PC-9 (cell line): ENCODE measurements at regions not wholly inside any gene's neighbourhood (a gene's known extent, or its start where the extent isn't known, plus 50 kb on each side); places are given as distances from the start of the nearest gene placed in this dataset.

ENCODE experiments used
- BruUV-seq: library from RNA; stranded (reverse); fragments of 400-500 nt; replicated peaks from 2 replicates; lab custom pipeline; 2021; lab: Mats Ljungman, UMichigan
- CTCF ChIA-PET: fragments of 300-600 bp; sonication (Branson Sonifier 250); formaldehyde crosslinking; loops from one replicate; lab custom pipeline; 2022; ENCODE audit warnings: antibody characterized with exemption; lab: Charles Lee
- POLR2A ChIA-PET: fragments of 300-600 bp; sonication (Branson Sonifier 250); formaldehyde crosslinking; loops from one replicate; lab custom pipeline; 2022; ENCODE audit warnings: antibody characterized with exemption; ENCODE audit not compliant: unreplicated experiment; lab: Charles Lee
- DNase-seq, 2 experiments: peaks; one replicate each; pipeline versions ENCODE4 v3.0.0 to v3.0.0-alpha.2; 2015 to 2022; ENCODE audit warnings: mixed read lengths in 1 of 2
- H2AFZ ChIP-seq: fragments of 200-600 bp; sonication (generic); 2 replicates; pipeline ENCODE4 v1.8.1; 2017; ENCODE audit warnings: antibody characterized with exemption
- H3F3A ChIP-seq: fragments of 200-600 bp; sonication (generic); 2 replicates; pipeline ENCODE4 v1.8.1; 2017; ENCODE audit warnings: antibody characterized with exemption, mild to moderate bottlenecking, low read depth; ENCODE audit not compliant: insufficient read depth
- H3K27ac ChIP-seq: fragments of 200-600 bp; sonication (generic); 2 replicates; pipeline ENCODE4 v1.6.1; 2016; ENCODE audit warnings: mixed run types
- H3K27me3 ChIP-seq: fragments of 200-600 bp; sonication (generic); 2 replicates; pipeline ENCODE4 v1.6.1; 2016; ENCODE audit warnings: low read depth, mixed run types; ENCODE audit not compliant: insufficient read depth
- H3K36me3 ChIP-seq: fragments of 200-600 bp; sonication (generic); 2 replicates; pipeline ENCODE4 v1.6.1; 2016; ENCODE audit warnings: low read depth, mixed run types
- H3K4me1 ChIP-seq: fragments of 200-600 bp; sonication (generic); replicated peaks from 2 replicates; pipeline ENCODE4 v1.6.1; 2016; ENCODE audit warnings: mixed run types; ENCODE audit not compliant: insufficient read depth
- H3K4me2 ChIP-seq: fragments of 200-600 bp; sonication (generic); 2 replicates; pipeline ENCODE4 v1.6.1; 2017; ENCODE audit warnings: mixed run types
- H3K4me3 ChIP-seq: fragments of 200-600 bp; sonication (generic); 2 replicates; pipeline ENCODE4 v1.6.1; 2016; ENCODE audit warnings: mixed run types
- H3K79me2 ChIP-seq: fragments of 200-600 bp; sonication (generic); 2 replicates; pipeline ENCODE4 v1.6.1; 2017; ENCODE audit warnings: low read depth, mixed run types
- H3K9me2 ChIP-seq: fragments of 200-600 bp; sonication (generic); 2 replicates; pipeline ENCODE4 v1.8.1; 2017; ENCODE audit warnings: mild to moderate bottlenecking; ENCODE audit not compliant: insufficient read depth
- H3K9me3 ChIP-seq: fragments of 200-600 bp; sonication (generic); 2 replicates; pipeline ENCODE4 v1.8.1; 2016; ENCODE audit warnings: low read depth; ENCODE audit not compliant: insufficient read depth
- H4K20me1 ChIP-seq: fragments of 200-600 bp; sonication (generic); 2 replicates; pipeline ENCODE4 v1.8.1; 2017; ENCODE audit not compliant: insufficient read depth
- EZH2 ChIP-seq: fragments of 200-600 bp; sonication (generic); IDR thresholded peaks from 2 replicates; pipeline ENCODE4 v1.8.0; 2017; ENCODE audit warnings: antibody characterized with exemption, low read depth
- intact Hi-C: fragments of 100-400 bp; cut with micrococcal nuclease; formaldehyde crosslinking; loops from one replicate; pipeline ENCODE4 v1.10.0; 2022; ENCODE audit not compliant: unreplicated experiment
- TF ChIP-seq, protein P1 (sequence below): fragments of 200-600 bp; sonication (generic); conservative IDR thresholded peaks from 2 replicates; pipeline ENCODE4 v1.6.1; 2017; ENCODE audit warnings: mixed run types, antibody characterized with exemption, mild to moderate bottlenecking, moderate library complexity

DNA sequence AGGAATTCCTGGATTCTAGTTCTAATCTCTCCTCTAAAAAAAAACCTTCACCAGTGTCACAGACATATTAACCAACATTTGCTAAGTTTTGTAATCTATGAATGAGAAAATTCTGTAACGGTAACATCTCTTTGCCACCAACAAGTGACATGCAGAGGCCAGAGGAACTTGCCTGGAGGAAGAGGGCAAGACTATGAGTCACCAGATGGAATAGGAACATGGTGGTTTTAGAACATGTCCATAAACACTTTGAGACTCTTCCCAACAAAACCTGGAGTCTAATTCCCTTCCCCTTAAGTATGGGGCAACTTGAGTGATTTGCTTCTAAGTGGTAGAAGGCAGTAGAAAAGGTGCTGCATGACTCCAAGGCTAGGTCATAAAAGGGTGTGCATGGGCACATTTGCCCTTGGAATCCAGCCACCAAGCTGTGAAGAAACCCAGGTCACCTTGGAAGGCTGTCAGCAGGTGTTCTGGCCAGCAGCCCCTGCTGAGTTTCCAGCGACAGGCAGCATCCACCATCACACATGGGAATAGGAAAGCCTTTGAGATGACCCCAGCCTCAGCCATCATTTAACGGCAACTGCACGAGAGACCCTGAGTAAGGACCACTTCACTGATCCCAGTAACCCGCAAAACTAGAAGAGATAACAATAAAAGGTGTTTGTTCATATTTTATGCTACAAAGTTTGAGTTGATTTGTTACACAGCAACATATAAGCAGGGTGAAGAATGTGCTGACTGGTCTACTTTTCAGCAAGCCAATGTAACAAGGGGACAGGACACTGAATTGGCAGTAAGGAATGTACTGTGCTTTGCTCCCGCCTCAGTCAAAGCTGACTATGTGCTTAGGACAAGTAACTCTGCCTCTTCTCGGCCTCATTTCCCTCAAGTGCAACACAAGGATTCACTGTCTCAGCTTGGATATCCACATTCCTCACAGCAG, 90.6 kb downstream of the SKA1 start:
- Histone ChIP-seq H3K27me3 (no peaks in the 10 kb centered on the region), H3K9me2 (no peaks in the 10 kb centered on the region), H3K9me3 (no peaks in the 10 kb centered on the region), H2AFZ (no peak overlapping the region), H3K79me2 (no peaks in the 10 kb centered on the region), H3F3A (no peaks in the 10 kb centered on the region), H3K4me1 (no peaks in the 10 kb centered on the region), H4K20me1 (no peaks in the 10 kb centered on the region), H3K4me2 (no peak overlapping the region), H3K36me3 (no peaks in the 10 kb centered on the region), H3K4me3 (no peak overlapping the region), H3K27ac (no peak overlapping the region)
- DNase-seq, result no peak
- intact Hi-C loops, result no loop called here
- no TSS peak for BruUV-seq
- ChIA-PET POLR2A (no interaction called here), CTCF (no interaction called here)
- TF ChIP-seq EZH2, result no peak
- TF ChIP-seq, protein P1, sequence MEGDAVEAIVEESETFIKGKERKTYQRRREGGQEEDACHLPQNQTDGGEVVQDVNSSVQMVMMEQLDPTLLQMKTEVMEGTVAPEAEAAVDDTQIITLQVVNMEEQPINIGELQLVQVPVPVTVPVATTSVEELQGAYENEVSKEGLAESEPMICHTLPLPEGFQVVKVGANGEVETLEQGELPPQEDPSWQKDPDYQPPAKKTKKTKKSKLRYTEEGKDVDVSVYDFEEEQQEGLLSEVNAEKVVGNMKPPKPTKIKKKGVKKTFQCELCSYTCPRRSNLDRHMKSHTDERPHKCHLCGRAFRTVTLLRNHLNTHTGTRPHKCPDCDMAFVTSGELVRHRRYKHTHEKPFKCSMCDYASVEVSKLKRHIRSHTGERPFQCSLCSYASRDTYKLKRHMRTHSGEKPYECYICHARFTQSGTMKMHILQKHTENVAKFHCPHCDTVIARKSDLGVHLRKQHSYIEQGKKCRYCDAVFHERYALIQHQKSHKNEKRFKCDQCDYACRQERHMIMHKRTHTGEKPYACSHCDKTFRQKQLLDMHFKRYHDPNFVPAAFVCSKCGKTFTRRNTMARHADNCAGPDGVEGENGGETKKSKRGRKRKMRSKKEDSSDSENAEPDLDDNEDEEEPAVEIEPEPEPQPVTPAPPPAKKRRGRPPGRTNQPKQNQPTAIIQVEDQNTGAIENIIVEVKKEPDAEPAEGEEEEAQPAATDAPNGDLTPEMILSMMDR, result no peak

DNA sequence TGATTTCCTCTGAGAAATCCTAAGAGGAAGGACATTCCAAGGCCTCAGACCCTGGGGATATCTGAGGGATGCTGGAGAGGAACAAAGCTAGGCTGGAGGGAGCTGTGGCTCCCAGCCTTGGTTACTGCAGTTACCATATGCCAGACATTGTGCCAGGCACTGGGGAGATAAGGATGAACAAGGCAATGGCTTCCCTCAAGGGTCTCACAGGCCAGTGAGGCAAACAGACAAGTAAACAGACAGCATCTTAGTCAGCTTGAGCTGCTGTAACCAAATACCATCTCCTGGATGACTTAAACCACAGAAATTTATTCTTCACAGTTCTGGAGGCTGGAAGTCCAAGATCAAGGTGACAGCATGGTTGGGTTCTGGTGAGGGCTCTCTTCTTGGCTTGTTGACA, 91.8 kb downstream of the SKA1 start:
- TF ChIP-seq EZH2, result no peak
- TF ChIP-seq, protein P1, result no peak
- Histone ChIP-seq H3K9me2 (no peaks in the 10 kb centered on the region), H3K9me3 (no peaks in the 10 kb centered on the region), H3K27me3 (peaks cover 6% of the 10 kb centered on the region; the same call in 1 of the 2 replicates), H3K4me2 (no peak overlapping the region), H3K4me1 (no peaks in the 10 kb centered on the region), H2AFZ (no peak overlapping the region), H3F3A (no peaks in the 10 kb centered on the region), H3K27ac (no peak overlapping the region), H3K79me2 (no peaks in the 10 kb centered on the region), H4K20me1 (no peaks in the 10 kb centered on the region), H3K36me3 (no peaks in the 10 kb centered on the region), H3K4me3 (no peak overlapping the region)
- ChIA-PET POLR2A (no interaction called here), CTCF (no interaction called here)
- no peak for DNase-seq
- no TSS peak for BruUV-seq
- intact Hi-C loops, result no loop called here

DNA sequence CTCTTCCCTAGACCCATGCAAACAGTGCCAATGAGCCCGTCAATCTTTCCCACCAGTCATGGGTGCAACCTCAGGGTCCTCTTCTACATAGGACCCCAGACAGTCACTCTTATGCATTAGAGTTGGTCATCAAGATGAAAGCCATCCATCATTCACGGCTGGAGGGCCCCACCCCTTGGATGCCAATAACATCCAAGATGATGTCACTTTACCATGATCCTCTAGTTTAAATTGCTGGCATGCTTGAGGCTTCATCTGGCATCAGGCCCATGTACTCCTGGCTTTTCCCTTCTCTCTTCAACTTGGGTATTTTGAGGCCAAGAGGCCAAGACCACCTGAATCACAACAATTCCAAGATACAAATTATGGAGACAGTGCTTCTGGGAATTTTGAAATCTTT, 91.1 kb upstream of the MAPK4 start:
- no peaks in the 10 kb centered on the region for H4K20me1 ChIP-seq
- no peaks in the 10 kb centered on the region for H3F3A ChIP-seq
- no peak for DNase-seq
- no peak overlapping the region for H3K4me2 ChIP-seq
- ChIA-PET POLR2A (no interaction called here), CTCF (no interaction called here)
- no peaks in the 10 kb centered on the region for H3K9me2 ChIP-seq
- no peaks in the 10 kb centered on the region for H3K36me3 ChIP-seq
- no peaks in the 10 kb centered on the region for H3K4me1 ChIP-seq
- intact Hi-C loops, result no loop called here
- H3K79me2 ChIP-seq, result no peaks in the 10 kb centered on the region
- H3K27ac ChIP-seq, result no peak overlapping the region
- no peaks in the 10 kb centered on the region for H3K9me3 ChIP-seq
- peaks cover 12% of the 10 kb centered on the region; the same call in 1 of the 2 replicates for H3K27me3 ChIP-seq
- no peak overlapping the region for H3K4me3 ChIP-seq
- no TSS peak for BruUV-seq
- no peak overlapping the region for H2AFZ ChIP-seq
- TF ChIP-seq EZH2, result no peak
- TF ChIP-seq, protein P1, result no peak
